Heart right ventricle (tissue), 16 donors: ENCODE measurements at regions not wholly inside any gene's neighbourhood (a gene's known extent, or its start where the extent isn't known, plus 50 kb on each side); places are given as distances from the start of the nearest gene placed in this dataset.

Source experiments
- ATAC-seq, 8 donors: fragments of 200-7000 bp; cut with Tn5 transposase; one replicate each; pipeline ENCODE4 v1.9.1; 2020; ENCODE audit warnings: mild to moderate bottlenecking in 8 of 8, moderate library complexity in 8 of 8, moderate number of reproducible peaks in 1 of 8
- DNase-seq, 2 donors: peaks; one replicate each; pipeline ENCODE4 v3.0.0-alpha.2; 2020
- H3K27ac ChIP-seq, 10 donors: fragments of 200-600 bp; sonication (generic) in 2 of 10; one replicate each; pipeline versions ENCODE4 v1.5.0 to v1.8.0; 2020 to 2022; ENCODE audit warnings: mild to moderate bottlenecking in 3 of 10
- H3K27me3 ChIP-seq, 7 donors: fragments of 200-600 bp; one replicate each; pipeline ENCODE4 v1.8.0; 2021 to 2022; ENCODE audit warnings: mild to moderate bottlenecking in 2 of 7
- H3K36me3 ChIP-seq, 9 donors: fragments of 200-600 bp; sonication (generic) in 1 of 9; one replicate each; pipeline versions ENCODE4 v1.5.0 to v1.8.0; 2020 to 2022; ENCODE audit warnings: mild to moderate bottlenecking in 2 of 9
- H3K4me1 ChIP-seq, 9 donors: fragments of 200-600 bp; sonication (generic) in 1 of 9; one replicate each; pipeline versions ENCODE4 v1.5.0 to v1.8.0; 2020 to 2022; ENCODE audit warnings: mild to moderate bottlenecking in 4 of 9
- H3K4me3 ChIP-seq, 10 donors: fragments of 200-600 bp; sonication (generic) in 2 of 10; one replicate each; pipeline versions ENCODE4 v1.5.0 to v1.8.0; 2020 to 2022; ENCODE audit warnings: mild to moderate bottlenecking in 7 of 10, moderate library complexity in 2 of 10
- H3K9me3 ChIP-seq, 11 donors: fragments of 200-600 bp in 10 of 11; sonication (generic) in 2 of 11; one replicate each; pipeline versions ENCODE4 v1.5.0 to v1.8.0; 2013 to 2022; ENCODE audit warnings: mild to moderate bottlenecking in 2 of 11, control low read depth in 1 of 11, moderate library complexity in 1 of 11
- CTCF ChIP-seq, 9 donors: fragments of 200-600 bp; sonication (generic) in 2 of 9; IDR thresholded peaks; one replicate each; pipeline versions ENCODE4 v1.5.0 to v1.8.0; 2021 to 2022; ENCODE audit warnings: antibody characterized with exemption in 9 of 9, mild to moderate bottlenecking in 5 of 9, moderate library complexity in 1 of 9
- WGBS, 2 donors: extraction: QIAGEN DNeasy Blood & Tissue Kit; methylation state at CpG; one replicate each; pipeline ENCODE4 v1.1.7; 2013; ENCODE audit warnings: inconsistent platforms in 1 of 2; 5-methylcytosine and 5-hydroxymethylcytosine counted together
- intact Hi-C, 10 donors: fragments of 100-400 bp; cut with DNase I; formaldehyde crosslinking; loops; one replicate each; pipeline versions ENCODE4 v1.11.1 to v1.14.2; 2022
- donor health status: Arrhythmogenic right ventricular cardiomyopathy.
- donor health status: ischemic (EF 13 %, LVEDD 7.1; RV severe dilation, severe dysfunction).
- donor health status: healthy with polysubstance abuse.
- donor health status: DM: no; HTN: yes; CAD: no.
- donor health status: DM: no; HTN: no; CAD: no.
- donor health status: ischemic (EF 25% LVEDD 6.9; RV normal size, moderate dysfunction).
- donor health status: ischemic (EF 25% LVEDD 5.7; RV mildly dilated, moderate dysfunction).
- donor health status: healthy.
- donor health status: DM: yes; HTN: yes; CAD: no.
- donor health status: Ischemic cardiomyopathy.
- donor health status: ischemic (EF 35%, LVEDD 5.7; RV mildly dilated, moderate dysfunction).
- donor health status: nonischemic (EF 11% LVEDD 7.7; RV severe dilation, severe dysfunction).
- donor health status: DM: yes; HTN: yes; CAD: no.
- donor health status: PGD.
- donor health status: ischemic (EF 29% LVEDD 5.4; RV normal size, mild dysfunction).
- donor health status: nonischemic (EF 23%, LVEDD 6.1; RV moderate dilation, normal function).

DNA sequence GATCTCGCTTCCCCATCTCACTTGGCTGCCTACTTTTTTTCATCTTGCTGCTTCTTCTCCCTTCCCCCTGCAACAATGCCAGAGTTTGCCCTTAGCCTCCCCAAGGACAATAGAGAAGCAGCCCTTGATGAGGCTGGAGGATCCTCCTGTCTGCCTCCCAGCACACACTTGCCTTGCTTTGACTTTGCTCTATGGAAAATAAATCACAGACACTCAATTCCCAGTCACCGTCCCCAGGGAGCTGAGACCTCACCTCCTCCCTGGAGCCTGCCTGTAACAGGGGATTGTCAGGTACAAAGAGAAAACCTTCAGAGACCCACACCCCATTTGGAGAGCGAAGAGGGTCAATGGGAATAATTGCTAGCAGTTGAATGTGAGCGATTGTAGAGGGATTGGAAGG is 242.1 kb upstream of the ZNF462 start:
- H3K4me3 ChIP-seq = no peak overlapping the region
- WGBS, 2 donors = 88 to 96% methylated on average over 4 of the region's 4 CpGs
- ATAC-seq = no peak

GRCh38 chr9:106621313-106622163 is 241.4 kb upstream of the ZNF462 start:
- Histone ChIP-seq H3K4me1 (peaks cover 0 to 21% (median 4%) of the 10 kb centered on the region in 9 donors), H3K27me3 (no peaks in the 10 kb centered on the region), H3K9me3 (no peaks in the 10 kb centered on the region), H3K27ac (no peak overlapping the region), H3K4me3 (no peak overlapping the region), H3K36me3 (no peaks in the 10 kb centered on the region)
- DNase-seq (no peak), ATAC-seq (no peak)
- WGBS, 2 donors = 65 to 68% methylated on average over 14 of the region's 14 CpGs
- intact Hi-C loops = loop anchor here in 1 of 10 donors (10.0 kb wide), 1 partner anchor 233 kb away; no protein-coding TSS in a partner anchor
- TF ChIP-seq CTCF (IDR thresholded peaks at IDR 0.05) = no peak

More for the DNA sequence above, 242.1 kb upstream of the ZNF462 start:
- intact Hi-C loops = loop anchor here in 1 of 10 donors (10.0 kb wide), 1 partner anchor 234 kb away; no protein-coding TSS in a partner anchor
- Histone ChIP-seq H3K27ac (no peak overlapping the region), H3K27me3 (no peaks in the 10 kb centered on the region), H3K4me1 (peaks cover 0 to 17% (median 4%) of the 10 kb centered on the region in 9 donors), H3K36me3 (no peaks in the 10 kb centered on the region), H3K9me3 (no peaks in the 10 kb centered on the region)
- TF ChIP-seq CTCF (IDR thresholded peaks at IDR 0.05) = no peak
- DNase-seq = no peak

DNA sequence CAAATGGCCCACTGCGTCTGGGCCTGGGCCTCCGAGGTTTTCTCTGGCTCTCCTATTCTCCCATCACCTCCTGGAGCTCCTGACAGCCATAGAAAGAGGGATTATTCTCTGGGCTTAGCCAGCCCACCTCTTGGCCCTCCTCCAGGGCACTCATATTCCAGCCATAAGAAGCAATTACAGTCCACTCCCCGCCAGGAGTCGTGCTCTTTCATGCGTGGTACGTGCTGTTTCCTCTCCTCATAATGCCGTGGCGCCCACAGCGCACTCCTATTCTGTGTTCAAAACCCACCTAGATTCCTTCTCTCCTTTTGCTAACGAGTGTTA is 240.8 kb upstream of the ZNF462 start:
- DNase-seq (no peak), ATAC-seq (no peak)
- intact Hi-C loops = loop anchor here in 1 of 10 donors (10.0 kb wide), 1 partner anchor 233 kb away; no protein-coding TSS in a partner anchor
- TF ChIP-seq CTCF (IDR thresholded peaks at IDR 0.05) = no peak
- 83 to 86% methylated on average over 10 of the region's 10 CpGs for WGBS, 2 donors
- no peak overlapping the region for H3K27ac ChIP-seq
- peaks cover 0 to 22% (median 4%) of the 10 kb centered on the region in 9 donors for H3K4me1 ChIP-seq
- H3K4me3 ChIP-seq = no peak overlapping the region
- no peaks in the 10 kb centered on the region for H3K36me3 ChIP-seq
- no peaks in the 10 kb centered on the region for H3K27me3 ChIP-seq
- H3K9me3 ChIP-seq = no peaks in the 10 kb centered on the region

DNA sequence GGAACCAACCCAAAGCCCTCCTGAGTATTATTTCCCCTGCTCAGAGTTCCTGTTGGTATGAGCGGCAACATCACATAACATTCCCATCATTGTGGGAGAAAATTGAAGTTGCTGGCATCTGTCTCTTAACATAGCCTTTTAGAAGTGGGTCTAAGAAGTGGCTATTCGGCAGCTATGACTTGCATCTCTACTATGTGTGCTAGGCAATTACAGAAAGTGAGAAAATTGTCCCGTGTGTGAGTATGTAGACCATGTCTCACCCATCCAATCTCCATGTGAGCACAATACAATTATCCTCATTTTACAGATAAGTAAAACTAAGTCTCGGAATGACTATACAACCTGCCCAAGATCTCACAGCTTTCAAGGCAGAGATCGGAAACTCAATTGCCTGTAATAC is 239.4 kb upstream of the ZNF462 start:
- ATAC-seq = no peak
- intact Hi-C loops = loop anchor here in 1 of 10 donors (10.0 kb wide), 1 partner anchor 231 kb away; no protein-coding TSS in a partner anchor
- H3K27me3 ChIP-seq = no peaks in the 10 kb centered on the region
- no peak overlapping the region for H3K4me3 ChIP-seq
- TF ChIP-seq CTCF (IDR thresholded peaks at IDR 0.05) = no peak
- no peak overlapping the region for H3K27ac ChIP-seq
- no peaks in the 10 kb centered on the region for H3K9me3 ChIP-seq
- H3K4me1 ChIP-seq = peaks cover 0 to 22% (median 4%) of the 10 kb centered on the region in 9 donors
- 86 to 89% methylated on average over 5 of the region's 5 CpGs for WGBS, 2 donors
- no peaks in the 10 kb centered on the region for H3K36me3 ChIP-seq
- DNase-seq = no peak
